NOMO-1 treated with DMSO at 0.1 percent for 48 hours (cell line): ENCODE measurements at regions not wholly inside any gene's neighbourhood (a gene's known extent, or its start where the extent isn't known, plus 50 kb on each side); places are given as distances from the start of the nearest gene placed in this dataset.

Source experiments
- DNase-seq: peaks from one replicate; lab custom pipeline; 2025; ENCODE audit not compliant: unreplicated experiment; lab: John Stamatoyannopoulos, UW

DNA sequence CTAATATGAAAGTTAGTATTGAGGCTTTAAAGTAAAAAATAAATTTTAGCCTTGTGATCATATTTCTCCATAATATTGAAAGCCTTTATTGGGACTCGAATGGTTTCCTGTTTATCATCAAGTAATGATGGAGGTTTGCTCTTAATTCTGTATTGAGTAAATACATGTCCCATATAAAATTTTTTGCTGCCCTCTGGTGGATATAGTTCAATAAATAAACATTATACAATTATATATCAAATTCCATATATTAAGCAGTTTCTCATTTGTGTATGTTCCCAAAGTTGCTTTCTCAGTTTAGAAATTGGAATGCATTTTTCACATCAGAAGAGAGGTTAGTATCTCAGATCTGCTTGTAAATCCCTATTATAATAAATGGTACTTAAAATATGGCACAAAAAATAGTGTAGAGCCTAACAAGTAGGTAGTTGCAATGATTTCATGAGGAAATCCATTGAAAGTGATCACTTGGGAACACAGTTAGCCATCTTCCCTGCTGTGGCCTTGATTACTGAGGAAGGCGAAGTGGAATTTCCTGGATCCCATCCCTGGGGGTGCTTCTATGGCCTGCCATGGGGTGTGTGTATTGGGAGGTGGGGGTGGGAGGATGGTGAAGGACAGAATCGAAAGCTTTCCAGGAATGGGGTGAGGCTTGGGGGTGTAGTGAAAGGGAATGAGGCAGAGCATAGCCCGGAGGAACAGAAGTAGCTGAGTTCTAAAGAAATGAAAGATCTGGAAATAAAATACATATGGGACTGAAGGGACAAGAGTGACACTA is 84.1 kb upstream of the C21orf91 start:
- peak; percentile 4 for DNase-seq

DNA sequence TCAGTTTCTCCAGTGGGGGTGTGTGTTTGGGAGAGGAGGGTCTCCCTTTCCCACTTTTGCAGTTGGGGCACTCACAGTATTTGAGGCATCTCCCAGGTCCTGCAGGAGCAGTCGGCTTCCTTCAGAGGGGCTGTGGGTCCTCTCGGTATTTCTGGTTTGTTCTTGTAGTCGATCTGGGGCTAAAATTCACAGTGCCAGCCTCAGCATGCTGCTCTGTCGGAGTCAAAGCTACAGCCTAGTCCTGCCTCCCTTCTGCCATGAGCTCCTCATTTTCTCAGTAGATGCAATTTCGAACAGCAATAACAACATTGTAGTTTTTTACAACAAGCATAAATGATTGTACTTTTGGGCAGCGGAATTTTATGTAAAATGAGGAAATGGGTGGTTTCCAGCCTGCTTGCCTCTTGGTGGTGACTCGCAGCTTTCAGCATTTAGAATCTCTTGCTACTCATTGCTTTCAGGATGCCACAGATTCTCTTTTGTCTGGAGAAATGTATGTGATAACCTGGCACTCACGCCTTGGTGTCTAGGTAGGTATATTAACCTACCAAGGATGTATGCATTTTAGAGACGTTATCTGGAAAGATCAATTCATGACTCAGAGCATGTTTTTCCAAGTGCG is 82.4 kb upstream of the C21orf91 start:
- no peak for DNase-seq

DNA sequence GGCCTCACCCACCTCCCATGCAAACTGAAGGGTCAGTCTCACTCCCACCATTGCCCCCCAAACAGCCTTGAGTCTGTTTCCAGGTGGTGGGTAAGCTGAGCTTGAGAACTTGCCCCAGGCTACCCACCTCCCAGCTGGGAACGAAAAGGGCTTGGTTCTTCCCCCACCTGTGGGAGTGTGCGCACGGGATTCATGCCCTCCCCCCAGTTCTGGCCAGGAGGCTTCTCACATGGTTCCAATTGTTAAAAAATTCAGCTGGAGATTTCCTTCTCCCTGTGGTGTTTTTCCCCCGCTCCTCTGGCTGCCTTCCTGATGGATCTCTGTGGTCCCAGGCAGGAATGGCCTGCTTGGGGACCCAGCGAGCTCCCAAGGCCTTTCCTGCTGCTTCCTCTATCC is 81.8 kb upstream of the C21orf91 start:
- DNase-seq, result no peak

DNA sequence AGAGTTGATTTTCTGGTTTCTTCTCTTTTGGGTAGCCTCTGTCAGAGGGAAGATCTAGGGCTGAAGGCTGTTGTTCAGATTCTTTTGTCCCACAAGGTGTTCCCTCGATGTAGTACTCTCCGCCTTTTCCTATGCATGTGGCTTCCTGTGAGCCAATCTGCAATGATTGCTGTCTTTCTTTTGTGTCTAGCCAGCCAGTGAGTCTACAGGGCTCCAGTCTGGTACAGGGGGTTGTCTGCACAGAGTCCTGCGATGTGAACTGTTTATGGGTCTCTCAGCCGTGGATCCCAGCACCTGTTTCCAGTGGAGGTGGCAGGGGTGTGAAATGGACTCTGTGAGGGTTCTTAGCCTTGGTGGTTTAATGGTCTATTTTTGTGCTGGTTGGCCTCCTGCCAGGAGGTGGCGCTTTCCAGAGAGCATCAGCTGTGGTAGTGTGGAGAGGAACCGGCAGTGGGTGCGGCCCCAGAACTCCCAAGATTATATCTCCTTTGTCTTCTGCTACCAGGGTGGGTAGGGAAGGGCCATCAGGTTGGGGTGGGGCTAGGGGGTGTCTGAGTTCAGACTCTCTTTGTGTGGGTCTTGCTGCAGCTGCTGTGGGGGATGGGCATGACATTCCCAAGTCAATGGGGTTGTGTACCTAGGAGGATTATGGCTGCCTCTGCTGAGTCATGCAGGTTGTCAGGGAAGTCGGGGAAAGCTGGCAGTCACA is 81.3 kb upstream of the C21orf91 start:
- no peak for DNase-seq

DNA sequence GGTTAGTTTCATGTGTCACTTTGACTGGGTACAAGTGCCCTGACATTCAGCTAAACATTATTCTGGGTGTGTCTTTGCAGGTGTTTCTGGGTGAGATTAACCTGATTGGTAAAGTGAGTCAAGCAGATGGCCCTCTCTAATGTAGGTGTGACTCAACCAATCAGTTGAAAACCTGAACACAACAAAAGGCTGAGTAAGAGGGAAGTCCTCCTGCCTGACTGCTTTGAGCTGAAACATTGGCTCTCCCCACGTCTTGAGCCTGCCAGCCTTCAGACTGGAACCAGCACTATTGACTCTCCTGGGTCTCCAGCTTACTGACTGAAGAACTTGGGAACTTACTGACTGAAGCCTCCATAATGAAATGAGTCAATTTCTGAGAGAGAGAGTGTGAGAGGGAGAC is 70.0 kb upstream of the C21orf91 start:
- no peak for DNase-seq

DNA sequence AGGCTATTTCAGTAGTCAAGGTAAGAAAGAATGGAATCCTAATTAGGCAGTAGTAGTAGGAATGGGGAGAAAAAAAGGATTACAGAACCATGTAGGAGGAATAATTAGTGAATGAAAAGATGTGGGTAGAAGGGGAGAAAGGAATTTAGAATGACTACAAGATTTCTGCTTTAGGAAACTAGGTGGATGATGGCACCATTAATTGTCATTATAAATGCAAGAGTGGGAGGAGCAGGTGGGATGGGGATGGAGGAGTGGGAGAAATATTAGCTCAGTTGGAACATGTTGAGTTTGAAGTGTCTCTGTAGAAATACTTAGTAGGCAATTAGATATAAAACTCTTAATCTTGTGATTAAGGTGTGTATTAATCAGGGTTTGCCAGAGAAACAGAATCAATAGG is 50.0 kb upstream of the C21orf91 start:
- DNase-seq, result no peak
